ENCODE measurements at regions not wholly inside any gene's neighbourhood (a gene's known extent, or its start where the extent isn't known, plus 50 kb on each side); places are given as distances from the start of the nearest gene placed in this dataset.

DNA sequence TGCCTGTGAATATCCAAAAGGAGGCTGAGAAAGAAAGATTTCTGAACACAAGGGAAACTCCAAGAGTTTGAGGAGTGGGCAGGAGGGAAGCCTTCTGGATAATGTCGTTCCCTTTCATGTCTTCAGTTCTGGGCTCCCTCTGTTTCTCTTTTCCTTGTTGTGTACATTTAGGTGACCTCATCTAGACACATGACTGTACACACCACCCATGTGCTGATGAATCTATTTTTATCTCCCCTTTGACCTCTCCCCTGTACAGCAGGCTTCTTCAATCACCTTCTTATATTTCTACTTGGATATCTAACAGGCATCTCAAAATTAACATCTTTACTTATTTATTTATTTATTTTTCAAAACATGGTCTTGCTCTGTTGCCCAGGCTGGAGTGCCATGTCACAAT is 363.1 kb downstream of the GATA3 start:
- TF ChIP-seq, protein P1, sequence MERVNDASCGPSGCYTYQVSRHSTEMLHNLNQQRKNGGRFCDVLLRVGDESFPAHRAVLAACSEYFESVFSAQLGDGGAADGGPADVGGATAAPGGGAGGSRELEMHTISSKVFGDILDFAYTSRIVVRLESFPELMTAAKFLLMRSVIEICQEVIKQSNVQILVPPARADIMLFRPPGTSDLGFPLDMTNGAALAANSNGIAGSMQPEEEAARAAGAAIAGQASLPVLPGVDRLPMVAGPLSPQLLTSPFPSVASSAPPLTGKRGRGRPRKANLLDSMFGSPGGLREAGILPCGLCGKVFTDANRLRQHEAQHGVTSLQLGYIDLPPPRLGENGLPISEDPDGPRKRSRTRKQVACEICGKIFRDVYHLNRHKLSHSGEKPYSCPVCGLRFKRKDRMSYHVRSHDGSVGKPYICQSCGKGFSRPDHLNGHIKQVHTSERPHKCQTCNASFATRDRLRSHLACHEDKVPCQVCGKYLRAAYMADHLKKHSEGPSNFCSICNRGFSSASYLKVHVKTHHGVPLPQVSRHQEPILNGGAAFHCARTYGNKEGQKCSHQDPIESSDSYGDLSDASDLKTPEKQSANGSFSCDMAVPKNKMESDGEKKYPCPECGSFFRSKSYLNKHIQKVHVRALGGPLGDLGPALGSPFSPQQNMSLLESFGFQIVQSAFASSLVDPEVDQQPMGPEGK (CRISPR knock-in tag; IDR thresholded peaks at IDR 0.05; ENCODE audit: borderline replicate concordance) = no peak
- TF ChIP-seq ZNF565 (CRISPR knock-in tag; conservative IDR thresholded peaks at IDR 0.05; ENCODE audit: low read depth) (no peak), ZFP3 (CRISPR knock-in tag; IDR thresholded peaks at IDR 0.05) (no peak), ISL1 (CRISPR knock-in tag; IDR thresholded peaks at IDR 0.05) (no peak), ZFP30 (CRISPR knock-in tag; IDR thresholded peaks at IDR 0.05) (no peak), ESRRG (CRISPR knock-in tag; IDR thresholded peaks at IDR 0.05) (no peak)
- TF ChIP-seq, protein P2, sequence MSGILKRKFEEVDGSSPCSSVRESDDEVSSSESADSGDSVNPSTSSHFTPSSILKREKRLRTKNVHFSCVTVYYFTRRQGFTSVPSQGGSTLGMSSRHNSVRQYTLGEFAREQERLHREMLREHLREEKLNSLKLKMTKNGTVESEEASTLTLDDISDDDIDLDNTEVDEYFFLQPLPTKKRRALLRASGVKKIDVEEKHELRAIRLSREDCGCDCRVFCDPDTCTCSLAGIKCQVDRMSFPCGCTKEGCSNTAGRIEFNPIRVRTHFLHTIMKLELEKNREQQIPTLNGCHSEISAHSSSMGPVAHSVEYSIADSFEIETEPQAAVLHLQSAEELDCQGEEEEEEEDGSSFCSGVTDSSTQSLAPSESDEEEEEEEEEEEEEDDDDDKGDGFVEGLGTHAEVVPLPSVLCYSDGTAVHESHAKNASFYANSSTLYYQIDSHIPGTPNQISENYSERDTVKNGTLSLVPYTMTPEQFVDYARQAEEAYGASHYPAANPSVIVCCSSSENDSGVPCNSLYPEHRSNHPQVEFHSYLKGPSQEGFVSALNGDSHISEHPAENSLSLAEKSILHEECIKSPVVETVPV (CRISPR knock-in tag; IDR thresholded peaks at IDR 0.05) = no peak
- TF ChIP-seq, protein P3, sequence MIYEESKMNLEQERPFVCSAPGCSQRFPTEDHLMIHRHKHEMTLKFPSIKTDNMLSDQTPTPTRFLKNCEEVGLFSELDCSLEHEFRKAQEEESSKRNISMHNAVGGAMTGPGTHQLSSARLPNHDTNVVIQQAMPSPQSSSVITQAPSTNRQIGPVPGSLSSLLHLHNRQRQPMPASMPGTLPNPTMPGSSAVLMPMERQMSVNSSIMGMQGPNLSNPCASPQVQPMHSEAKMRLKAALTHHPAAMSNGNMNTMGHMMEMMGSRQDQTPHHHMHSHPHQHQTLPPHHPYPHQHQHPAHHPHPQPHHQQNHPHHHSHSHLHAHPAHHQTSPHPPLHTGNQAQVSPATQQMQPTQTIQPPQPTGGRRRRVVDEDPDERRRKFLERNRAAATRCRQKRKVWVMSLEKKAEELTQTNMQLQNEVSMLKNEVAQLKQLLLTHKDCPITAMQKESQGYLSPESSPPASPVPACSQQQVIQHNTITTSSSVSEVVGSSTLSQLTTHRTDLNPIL (CRISPR knock-in tag; IDR thresholded peaks at IDR 0.05; ENCODE audit: low read depth) = no peak
